GM12872 (cell line): ENCODE measurements at regions not wholly inside any gene's neighbourhood (a gene's known extent, or its start where the extent isn't known, plus 50 kb on each side); places are given as distances from the start of the nearest gene placed in this dataset.

Experiments
- TF ChIP-seq, protein P1 (sequence below): IDR thresholded peaks from 3 replicates; pipeline ENCODE4 v1.5.1; 2011; ENCODE audit warnings: low read depth, mild to moderate bottlenecking, low read length, moderate library complexity; ENCODE audit not compliant: insufficient read depth

DNA sequence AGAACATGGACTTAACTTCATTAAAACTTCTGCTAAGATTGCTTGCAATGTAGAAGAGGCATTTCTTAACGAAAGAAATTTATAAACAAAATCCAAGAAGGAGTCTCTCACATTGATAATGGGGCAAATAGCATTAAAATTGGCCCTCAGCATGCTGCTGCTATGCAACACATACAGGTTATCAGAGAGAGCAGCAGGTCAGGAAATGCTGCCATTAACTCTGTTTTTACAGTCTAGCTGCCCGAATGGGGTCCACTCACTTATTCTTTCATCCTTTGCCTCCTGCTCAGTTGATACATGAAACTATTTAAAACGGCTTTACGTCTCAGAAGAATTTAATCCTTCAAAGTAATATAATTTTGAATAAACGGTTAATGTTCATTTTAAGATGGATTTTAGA, 620.4 kb downstream of the SLC16A7 start:
- TF ChIP-seq, protein P1, sequence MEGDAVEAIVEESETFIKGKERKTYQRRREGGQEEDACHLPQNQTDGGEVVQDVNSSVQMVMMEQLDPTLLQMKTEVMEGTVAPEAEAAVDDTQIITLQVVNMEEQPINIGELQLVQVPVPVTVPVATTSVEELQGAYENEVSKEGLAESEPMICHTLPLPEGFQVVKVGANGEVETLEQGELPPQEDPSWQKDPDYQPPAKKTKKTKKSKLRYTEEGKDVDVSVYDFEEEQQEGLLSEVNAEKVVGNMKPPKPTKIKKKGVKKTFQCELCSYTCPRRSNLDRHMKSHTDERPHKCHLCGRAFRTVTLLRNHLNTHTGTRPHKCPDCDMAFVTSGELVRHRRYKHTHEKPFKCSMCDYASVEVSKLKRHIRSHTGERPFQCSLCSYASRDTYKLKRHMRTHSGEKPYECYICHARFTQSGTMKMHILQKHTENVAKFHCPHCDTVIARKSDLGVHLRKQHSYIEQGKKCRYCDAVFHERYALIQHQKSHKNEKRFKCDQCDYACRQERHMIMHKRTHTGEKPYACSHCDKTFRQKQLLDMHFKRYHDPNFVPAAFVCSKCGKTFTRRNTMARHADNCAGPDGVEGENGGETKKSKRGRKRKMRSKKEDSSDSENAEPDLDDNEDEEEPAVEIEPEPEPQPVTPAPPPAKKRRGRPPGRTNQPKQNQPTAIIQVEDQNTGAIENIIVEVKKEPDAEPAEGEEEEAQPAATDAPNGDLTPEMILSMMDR: no peak

GRCh38 chr12:60223242-60223641, 627.4 kb downstream of the SLC16A7 start:
- TF ChIP-seq, protein P1: no peak

GRCh38 chr12:60225216-60226000, 629.6 kb downstream of the SLC16A7 start:
- TF ChIP-seq, protein P1: no peak

DNA sequence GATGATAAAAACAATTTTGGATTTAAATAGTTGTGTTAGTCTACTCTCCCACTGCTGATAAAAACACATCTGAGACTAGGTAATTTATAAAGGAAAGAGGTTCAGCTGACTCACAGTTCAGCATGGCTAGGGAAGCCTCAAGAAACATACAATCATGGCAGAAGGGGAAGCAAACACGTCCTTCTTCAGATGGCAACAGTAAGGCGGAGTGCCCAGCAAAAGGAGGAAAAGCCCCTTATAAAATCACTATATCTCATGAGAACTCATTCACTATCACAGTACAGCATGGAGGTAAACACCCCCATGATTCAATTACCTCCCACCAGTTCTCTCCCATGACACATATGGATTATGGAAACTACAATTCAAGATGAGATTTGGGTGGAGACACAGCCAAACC, 632.1 kb downstream of the SLC16A7 start:
- TF ChIP-seq, protein P1: no peak

- TF ChIP-seq, protein P1: no peak
Measured at GRCh38 chr12:60230056-60230455, 634.2 kb downstream of the SLC16A7 start.

DNA sequence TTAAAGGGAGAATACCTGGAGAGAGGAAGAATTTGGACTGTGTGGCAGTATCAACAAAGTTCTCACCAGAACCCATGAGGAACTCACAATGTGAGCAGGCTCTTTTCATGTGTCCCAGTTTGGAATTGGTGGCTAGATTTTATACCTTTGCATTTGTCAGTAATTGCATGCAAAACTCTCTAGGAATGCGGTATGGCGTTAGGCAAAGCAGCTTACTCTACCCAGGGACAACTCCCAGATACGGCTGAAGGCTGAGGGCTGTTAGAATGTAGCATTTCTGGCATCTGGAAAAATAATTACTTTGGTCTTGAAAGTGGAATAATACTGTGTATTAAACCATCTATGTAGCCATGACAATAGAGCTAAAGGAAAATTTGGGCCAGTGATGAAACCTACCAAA, 635.5 kb downstream of the SLC16A7 start:
- TF ChIP-seq, protein P1: no peak

GRCh38 chr12:60231976-60232907, 636.4 kb downstream of the SLC16A7 start:
- TF ChIP-seq, protein P1: no peak
